GM23338 (cell line): ENCODE measurements at regions not wholly inside any gene's neighbourhood (a gene's known extent, or its start where the extent isn't known, plus 50 kb on each side); places are given as distances from the start of the nearest gene placed in this dataset.

ENCODE experiments used
- ATAC-seq: fragments of 200-7000 bp; cut with Tn5 transposase; 3 replicates; pipeline ENCODE4 v1.9.1; 2020
- DNase-seq: peaks from one replicate; pipeline ENCODE4 v3.0.0-alpha.2; 2015; ENCODE audit warnings: low spot score
- H2AFZ ChIP-seq: fragments of 200-600 bp; sonication (generic); 2 replicates; pipeline ENCODE4 v1.8.0; 2016; ENCODE audit warnings: antibody characterized with exemption, mild to moderate bottlenecking, moderate library complexity
- H3F3A ChIP-seq: fragments of 200-600 bp; sonication (generic); replicated peaks from 2 replicates; pipeline ENCODE4 v1.8.0; 2017; ENCODE audit warnings: antibody characterized with exemption, mixed run types, low read depth
- H3K27ac ChIP-seq: fragments of 200-600 bp; sonication (generic); 2 replicates; pipeline ENCODE4 v1.6.1; 2016; ENCODE audit warnings: low read depth
- H3K27me3 ChIP-seq: fragments of 200-600 bp; sonication (generic); 2 replicates; pipeline ENCODE4 v1.8.0; 2016; ENCODE audit warnings: mild to moderate bottlenecking, mixed run types, moderate library complexity; ENCODE audit not compliant: insufficient read depth
- H3K36me3 ChIP-seq: fragments of 200-600 bp; sonication (generic); 2 replicates; pipeline ENCODE4 v1.8.0; 2016; ENCODE audit warnings: mild to moderate bottlenecking; ENCODE audit not compliant: insufficient read depth
- H3K4me1 ChIP-seq: fragments of 200-600 bp; sonication (generic); 2 replicates; pipeline ENCODE4 v1.8.0; 2016; ENCODE audit warnings: mild to moderate bottlenecking, moderate library complexity; ENCODE audit not compliant: insufficient read depth
- H3K4me2 ChIP-seq: fragments of 200-600 bp; sonication (generic); 2 replicates; pipeline ENCODE4 v1.7.1; 2017; ENCODE audit warnings: mixed run types
- H3K4me3 ChIP-seq: fragments of 200-600 bp; sonication (generic); 2 replicates; pipeline ENCODE4 v1.6.1; 2016; ENCODE audit warnings: mixed run types
- H3K79me2 ChIP-seq: fragments of 200-600 bp; sonication (generic); replicated peaks from 2 replicates; pipeline ENCODE4 v1.8.0; 2017; ENCODE audit warnings: mild to moderate bottlenecking; ENCODE audit not compliant: insufficient read depth
- H3K9me2 ChIP-seq: fragments of 200-600 bp; sonication (generic); 2 replicates; pipeline ENCODE4 v1.8.0; 2017; ENCODE audit not compliant: insufficient read depth
- H4K20me1 ChIP-seq: fragments of 200-600 bp; sonication (generic); replicated peaks from 2 replicates; pipeline ENCODE4 v1.8.0; 2017; ENCODE audit warnings: mild to moderate bottlenecking; ENCODE audit not compliant: insufficient read depth
- H3K27ac Mint-ChIP-seq: 2 replicates; pipeline ENCODE4 v1.8.0; 2020; ENCODE audit warnings: inconsistent platforms, mild to moderate bottlenecking, moderate library complexity, mixed read lengths
- H3K27me3 Mint-ChIP-seq: 3 replicates; pipeline ENCODE4 v1.8.0; 2022; ENCODE audit warnings: low read depth, mild to moderate bottlenecking, moderate library complexity, mixed read lengths, inconsistent platforms; ENCODE audit not compliant: insufficient read depth, poor library complexity
- H3K36me3 Mint-ChIP-seq: 3 replicates; pipeline ENCODE4 v1.8.0; 2021; ENCODE audit warnings: low read depth, mild to moderate bottlenecking, inconsistent platforms, moderate library complexity, mixed read lengths
- H3K4me1 Mint-ChIP-seq: 3 replicates; pipeline ENCODE4 v1.8.0; 2020; ENCODE audit warnings: mild to moderate bottlenecking, inconsistent platforms, mixed read lengths
- H3K4me3 Mint-ChIP-seq: 3 replicates; pipeline ENCODE4 v1.8.0; 2021; ENCODE audit warnings: moderate library complexity, mild to moderate bottlenecking, inconsistent platforms, mixed read lengths
- H3K9me3 Mint-ChIP-seq: 3 replicates; pipeline ENCODE4 v1.8.0; 2020; ENCODE audit warnings: moderate library complexity, mild to moderate bottlenecking, inconsistent platforms, mixed read lengths
- CTCF ChIP-seq, 2 experiments: fragments of 200-600 bp in 1 of 2; sonication (generic) in 1 of 2; conservative IDR thresholded peaks; 2 replicates each; pipeline versions ENCODE4 v1.5.1 to v1.6.1; 2016 to 2017; ENCODE audit warnings: antibody characterized with exemption in 2 of 2, low read depth in 2 of 2, mild to moderate bottlenecking in 2 of 2, moderate library complexity in 1 of 2
- ETS1 ChIP-seq: IDR thresholded peaks from 2 replicates; pipeline ENCODE4 v1.6.1; 2016; ENCODE audit warnings: antibody characterized with exemption
- EZH2 ChIP-seq: fragments of 200-600 bp; sonication (generic); IDR thresholded peaks from one replicate; pipeline ENCODE4 v1.8.0; 2017; ENCODE audit warnings: antibody characterized with exemption, mild to moderate bottlenecking, low read depth; ENCODE audit not compliant: unreplicated experiment
- EZH2phosphoT487 ChIP-seq: fragments of 200-600 bp; sonication (generic); IDR thresholded peaks from one replicate; pipeline ENCODE4 v1.8.1; 2018; ENCODE audit warnings: antibody characterized with exemption; ENCODE audit not compliant: unreplicated experiment
- JUNB ChIP-seq: IDR thresholded peaks from one replicate; pipeline ENCODE4 v1.6.1; 2016; ENCODE audit warnings: antibody characterized with exemption; ENCODE audit not compliant: unreplicated experiment
- NANOG ChIP-seq: IDR thresholded peaks from 2 replicates; pipeline ENCODE4 v1.6.1; 2016; ENCODE audit warnings: antibody characterized with exemption, borderline replicate concordance
- POLR2AphosphoS5 ChIP-seq: IDR thresholded peaks from 2 replicates; pipeline ENCODE4 v1.6.1; 2016; ENCODE audit warnings: antibody characterized with exemption, low read depth
- REST ChIP-seq: IDR thresholded peaks from one replicate; pipeline ENCODE4 v1.6.1; 2018; ENCODE audit warnings: antibody characterized with exemption; ENCODE audit not compliant: unreplicated experiment
- STAT1 ChIP-seq: IDR thresholded peaks from one replicate; pipeline ENCODE4 v1.6.1; 2016; ENCODE audit warnings: antibody characterized with exemption; ENCODE audit not compliant: unreplicated experiment
- ZNF114 ChIP-seq: fragments of 250-450 bp; sonication (Bioruptor Pico); IDR thresholded peaks from 2 replicates; pipeline ENCODE4 v1.5.0; 2020; ENCODE audit warnings: mild to moderate bottlenecking, moderate library complexity
- ZNF331 ChIP-seq: fragments of 250-450 bp; sonication (Bioruptor Pico); IDR thresholded peaks from 2 replicates; pipeline ENCODE4 v1.5.0; 2020; ENCODE audit warnings: low read depth, mild to moderate bottlenecking, moderate library complexity
- ZNF462 ChIP-seq: fragments of 250-450 bp; sonication (Bioruptor Pico); IDR thresholded peaks from 2 replicates; pipeline ENCODE4 v1.5.0; 2020; ENCODE audit warnings: mild to moderate bottlenecking, moderate library complexity

GRCh38 chr6:9404351-9405146 lies 969.2 kb upstream of the SLC35B3 start:
- ATAC-seq, result no peak
- H3K27ac Mint-ChIP-seq, result no peak overlapping the region
- H2AFZ ChIP-seq, result no peak overlapping the region

More at GRCh38 chr6:9404351-9405146, 969.2 kb upstream of the SLC35B3 start:
- no peaks in the 10 kb centered on the region for H3K79me2 ChIP-seq
- Mint-ChIP-seq H3K36me3 (no peaks in the 10 kb centered on the region), H3K27me3 (no peaks in the 10 kb centered on the region), H3K9me3 (no peaks in the 10 kb centered on the region), H3K4me3 (no peak overlapping the region), H3K4me1 (peaks cover 9% of the 10 kb centered on the region; the same call in 2 of the 3 replicates)
- H3K4me2 ChIP-seq, result no peak overlapping the region
- TF ChIP-seq NANOG (no peak), STAT1 (no peak), POLR2AphosphoS5 (no peak), CTCF (conservative IDR thresholded peaks at IDR 0.05; ENCODE audit: low read depth in 2 of 2) (no peak), JUNB (no peak), ZNF331 (CRISPR knock-in tag) (no peak), ZNF114 (CRISPR knock-in tag) (no peak), ZNF462 (CRISPR knock-in tag) (no peak), EZH2phosphoT487 (no peak), EZH2 (no peak), REST (no peak), ETS1 (no peak)
- no peaks in the 10 kb centered on the region for H3K9me2 ChIP-seq
- DNase-seq, result no peak
- H3F3A ChIP-seq, result no peaks in the 10 kb centered on the region
- no peak overlapping the region for H3K4me3 ChIP-seq
- no peaks in the 10 kb centered on the region for H3K36me3 ChIP-seq
- no peaks in the 10 kb centered on the region for H4K20me1 ChIP-seq
- H3K4me1 ChIP-seq, result no peaks in the 10 kb centered on the region; the same call in 1 of the 2 replicates
- H3K27me3 ChIP-seq, result no peaks in the 10 kb centered on the region
- H3K27ac ChIP-seq, result no peak overlapping the region
